ENCODE measurements at regions not wholly inside any gene's neighbourhood (a gene's known extent, or its start where the extent isn't known, plus 50 kb on each side); places are given as distances from the start of the nearest gene placed in this dataset.

- TF ChIP-seq, protein P1, sequence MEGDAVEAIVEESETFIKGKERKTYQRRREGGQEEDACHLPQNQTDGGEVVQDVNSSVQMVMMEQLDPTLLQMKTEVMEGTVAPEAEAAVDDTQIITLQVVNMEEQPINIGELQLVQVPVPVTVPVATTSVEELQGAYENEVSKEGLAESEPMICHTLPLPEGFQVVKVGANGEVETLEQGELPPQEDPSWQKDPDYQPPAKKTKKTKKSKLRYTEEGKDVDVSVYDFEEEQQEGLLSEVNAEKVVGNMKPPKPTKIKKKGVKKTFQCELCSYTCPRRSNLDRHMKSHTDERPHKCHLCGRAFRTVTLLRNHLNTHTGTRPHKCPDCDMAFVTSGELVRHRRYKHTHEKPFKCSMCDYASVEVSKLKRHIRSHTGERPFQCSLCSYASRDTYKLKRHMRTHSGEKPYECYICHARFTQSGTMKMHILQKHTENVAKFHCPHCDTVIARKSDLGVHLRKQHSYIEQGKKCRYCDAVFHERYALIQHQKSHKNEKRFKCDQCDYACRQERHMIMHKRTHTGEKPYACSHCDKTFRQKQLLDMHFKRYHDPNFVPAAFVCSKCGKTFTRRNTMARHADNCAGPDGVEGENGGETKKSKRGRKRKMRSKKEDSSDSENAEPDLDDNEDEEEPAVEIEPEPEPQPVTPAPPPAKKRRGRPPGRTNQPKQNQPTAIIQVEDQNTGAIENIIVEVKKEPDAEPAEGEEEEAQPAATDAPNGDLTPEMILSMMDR (IDR thresholded peaks at IDR 0.05): no peak
- no peak for TF ChIP-seq EP300 (IDR thresholded peaks at IDR 0.05; ENCODE audit: low read depth)
- TF ChIP-seq POLR2A (IDR thresholded peaks at IDR 0.05): no peak
- TF ChIP-seq POLR2AphosphoS5 (IDR thresholded peaks at IDR 0.05): no peak
Observed at GRCh38 chr1:162990665-162991064, 78.5 kb upstream of the RGS4 start.

All from transverse colon (tissue), 4 donors.